K562 (cell line): ENCODE measurements at regions not wholly inside any gene's neighbourhood (a gene's known extent, or its start where the extent isn't known, plus 50 kb on each side); places are given as distances from the start of the nearest gene placed in this dataset.

Experiments
- FIP1L1 ChIP-seq: fragments of 200-400 bp; formaldehyde crosslinking; IDR thresholded peaks from 2 replicates; pipeline ENCODE4 v1.6.1; 2018; ENCODE audit warnings: mild to moderate bottlenecking, low read depth, low read length; ENCODE audit not compliant: poor library complexity, severe bottlenecking
- FOS ChIP-seq: IDR thresholded peaks from 3 replicates; pipeline ENCODE4 v1.6.1; 2011; ENCODE audit not compliant: insufficient read length; ENCODE audit errors: extremely low read depth
- HCFC1 ChIP-seq: IDR thresholded peaks from 2 replicates; pipeline ENCODE4 v1.6.1; 2012; ENCODE audit warnings: low read depth, low read length, improper control_type of control experiment
- NFE2L1 ChIP-seq: fragments of 450-650 bp; IDR thresholded peaks from 2 replicates; pipeline ENCODE4 v1.6.1; 2016; ENCODE audit warnings: missing genetic modification characterization, low read depth, mild to moderate bottlenecking, missing compliant biosample characterization, moderate library complexity, borderline replicate concordance
- RAD51 ChIP-seq: fragments of 450-650 bp; IDR thresholded peaks from 2 replicates; pipeline ENCODE4 v1.7.1; 2016; ENCODE audit warnings: low read depth, mild to moderate bottlenecking, borderline replicate concordance
- ZBTB7A ChIP-seq: IDR thresholded peaks from 2 replicates; pipeline ENCODE4 v1.6.1; 2011; ENCODE audit warnings: low read depth, mild to moderate bottlenecking, low read length, moderate library complexity, borderline replicate concordance; ENCODE audit not compliant: control insufficient read depth
- TF ChIP-seq, protein P1 (sequence below): fragments of 250-450 bp; sonication (Bioruptor Pico); IDR thresholded peaks from 2 replicates; pipeline ENCODE4 v1.5.0; 2021; ENCODE audit warnings: mild to moderate bottlenecking, borderline replicate concordance
- TF ChIP-seq, protein P2 (sequence below): fragments of 450-650 bp; IDR thresholded peaks from 2 replicates; pipeline ENCODE4 v1.6.1; 2016; ENCODE audit warnings: antibody characterized with exemption

DNA sequence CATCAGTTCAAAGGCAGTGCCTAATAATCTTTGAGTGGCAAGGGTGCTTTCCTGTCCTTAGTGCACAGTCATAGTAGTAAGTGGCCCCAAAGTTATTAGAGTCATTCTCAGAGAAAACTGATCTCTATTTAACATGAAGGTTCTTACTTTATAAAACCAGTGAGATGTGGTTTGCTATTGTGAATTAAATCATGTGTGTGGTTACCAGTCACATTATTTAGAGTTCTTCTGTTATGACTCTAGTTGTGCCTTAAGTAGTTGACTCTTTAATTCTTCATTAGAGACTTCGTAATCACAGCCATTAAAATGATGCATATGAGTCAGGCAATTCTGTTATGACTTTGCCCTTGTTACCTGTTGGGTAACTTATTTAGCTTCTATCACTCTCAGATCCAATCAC, 1392.9 kb upstream of the ACVR2A start:
- no peak for TF ChIP-seq HCFC1
- no peak for TF ChIP-seq FOS
- TF ChIP-seq, protein P1, sequence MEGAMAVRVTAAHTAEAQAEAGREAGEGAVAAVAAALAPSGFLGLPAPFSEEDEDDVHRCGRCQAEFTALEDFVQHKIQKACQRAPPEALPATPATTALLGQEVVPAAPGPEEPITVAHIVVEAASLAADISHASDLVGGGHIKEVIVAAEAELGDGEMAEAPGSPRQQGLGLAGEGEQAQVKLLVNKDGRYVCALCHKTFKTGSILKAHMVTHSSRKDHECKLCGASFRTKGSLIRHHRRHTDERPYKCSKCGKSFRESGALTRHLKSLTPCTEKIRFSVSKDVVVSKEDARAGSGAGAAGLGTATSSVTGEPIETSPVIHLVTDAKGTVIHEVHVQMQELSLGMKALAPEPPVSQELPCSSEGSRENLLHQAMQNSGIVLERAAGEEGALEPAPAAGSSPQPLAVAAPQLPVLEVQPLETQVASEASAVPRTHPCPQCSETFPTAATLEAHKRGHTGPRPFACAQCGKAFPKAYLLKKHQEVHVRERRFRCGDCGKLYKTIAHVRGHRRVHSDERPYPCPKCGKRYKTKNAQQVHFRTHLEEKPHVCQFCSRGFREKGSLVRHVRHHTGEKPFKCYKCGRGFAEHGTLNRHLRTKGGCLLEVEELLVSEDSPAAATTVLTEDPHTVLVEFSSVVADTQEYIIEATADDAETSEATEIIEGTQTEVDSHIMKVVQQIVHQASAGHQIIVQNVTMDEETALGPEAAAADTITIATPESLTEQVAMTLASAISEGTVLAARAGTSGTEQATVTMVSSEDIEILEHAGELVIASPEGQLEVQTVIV (CRISPR knock-in tag), result no peak
- TF ChIP-seq, protein P2, sequence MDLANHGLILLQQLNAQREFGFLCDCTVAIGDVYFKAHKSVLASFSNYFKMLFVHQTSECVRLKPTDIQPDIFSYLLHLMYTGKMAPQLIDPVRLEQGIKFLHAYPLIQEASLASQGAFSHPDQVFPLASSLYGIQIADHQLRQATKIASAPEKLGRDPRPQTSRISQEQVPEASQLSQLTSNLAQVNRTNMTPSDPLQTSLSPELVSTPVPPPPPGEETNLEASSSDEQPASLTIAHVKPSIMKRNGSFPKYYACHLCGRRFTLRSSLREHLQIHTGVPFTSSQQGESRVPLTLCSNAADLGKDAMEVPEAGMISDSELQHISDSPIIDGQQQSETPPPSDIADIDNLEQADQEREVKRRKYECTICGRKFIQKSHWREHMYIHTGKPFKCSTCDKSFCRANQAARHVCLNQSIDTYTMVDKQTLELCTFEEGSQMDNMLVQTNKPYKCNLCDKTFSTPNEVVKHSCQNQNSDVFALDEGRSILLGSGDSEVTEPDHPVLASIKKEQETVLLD, result no peak
- TF ChIP-seq RAD51, result no peak
- TF ChIP-seq NFE2L1 (tag), result no peak
- TF ChIP-seq FIP1L1, result no peak
- no peak for TF ChIP-seq ZBTB7A
